ENCODE measurements at regions not wholly inside any gene's neighbourhood (a gene's known extent, or its start where the extent isn't known, plus 50 kb on each side); places are given as distances from the start of the nearest gene placed in this dataset.
"Not testable (repeated sequence)": the region's sequence is repeated elsewhere in the genome, so short reads cannot be mapped to it uniquely, and the experiment has no call there.

GRCh38 chrX:76509775-76510174 lies 82.3 kb downstream of the MAGEE1 start:
- Histone ChIP-seq H3K27ac (no peak overlapping the region), H3K36me3 (ENCODE audit: insufficient read depth, low read length) (no peaks in the 10 kb centered on the region), H3K9me3 (ENCODE audit: low read depth, low read length) (no peaks in the 10 kb centered on the region), H3K9ac (ENCODE audit: insufficient read length) (no peak overlapping the region), H3K4me3 (no peak overlapping the region)
- no peak for TF ChIP-seq FOXP2 (optimal IDR thresholded peaks at IDR 0.05; ENCODE audit: control extremely low read depth, extremely low read length, insufficient read depth)
- TF ChIP-seq EZH2 (IDR thresholded peaks at IDR 0.05): no peak
- no peak for TF ChIP-seq POLR2AphosphoS5 (IDR thresholded peaks at IDR 0.05; ENCODE audit: borderline replicate concordance, low read depth, low read length)
- DNase-seq (ENCODE audit: low read depth, low spot score): no peak

DNA sequence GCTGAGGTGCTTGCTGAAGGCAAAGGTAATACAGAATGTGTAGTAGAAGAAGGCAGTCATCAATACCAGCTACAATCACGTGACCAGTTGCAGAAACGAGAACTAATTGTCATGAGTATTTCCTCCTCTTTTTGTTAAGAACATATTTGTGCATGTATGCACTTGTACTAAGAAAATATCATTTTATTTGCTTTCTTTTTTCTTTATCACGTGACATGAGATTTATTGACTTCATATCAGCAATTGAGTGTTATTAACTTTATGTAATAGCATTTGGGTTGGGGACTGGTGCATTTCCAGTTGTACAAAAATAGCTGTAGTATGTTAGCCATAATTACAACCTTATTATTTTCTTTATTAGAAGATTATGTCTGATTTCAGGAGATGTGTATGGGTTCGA lies 90.0 kb downstream of the MAGEE1 start:
- no peaks in the 10 kb centered on the region for H3K36me3 ChIP-seq (ENCODE audit: insufficient read depth, low read length)
- H3K9ac ChIP-seq (ENCODE audit: insufficient read length): no peak overlapping the region
- TF ChIP-seq POLR2AphosphoS5 (IDR thresholded peaks at IDR 0.05; ENCODE audit: borderline replicate concordance, low read depth, low read length) (no peak), EZH2 (IDR thresholded peaks at IDR 0.05) (no peak), FOXP2 (optimal IDR thresholded peaks at IDR 0.05; ENCODE audit: control extremely low read depth, extremely low read length, insufficient read depth) (no peak)
- no peak overlapping the region for H3K27ac ChIP-seq
- no peak for DNase-seq (ENCODE audit: low read depth, low spot score)
- H3K4me3 ChIP-seq: no peak overlapping the region
- no peaks in the 10 kb centered on the region for H3K9me3 ChIP-seq (ENCODE audit: low read depth, low read length)

DNA sequence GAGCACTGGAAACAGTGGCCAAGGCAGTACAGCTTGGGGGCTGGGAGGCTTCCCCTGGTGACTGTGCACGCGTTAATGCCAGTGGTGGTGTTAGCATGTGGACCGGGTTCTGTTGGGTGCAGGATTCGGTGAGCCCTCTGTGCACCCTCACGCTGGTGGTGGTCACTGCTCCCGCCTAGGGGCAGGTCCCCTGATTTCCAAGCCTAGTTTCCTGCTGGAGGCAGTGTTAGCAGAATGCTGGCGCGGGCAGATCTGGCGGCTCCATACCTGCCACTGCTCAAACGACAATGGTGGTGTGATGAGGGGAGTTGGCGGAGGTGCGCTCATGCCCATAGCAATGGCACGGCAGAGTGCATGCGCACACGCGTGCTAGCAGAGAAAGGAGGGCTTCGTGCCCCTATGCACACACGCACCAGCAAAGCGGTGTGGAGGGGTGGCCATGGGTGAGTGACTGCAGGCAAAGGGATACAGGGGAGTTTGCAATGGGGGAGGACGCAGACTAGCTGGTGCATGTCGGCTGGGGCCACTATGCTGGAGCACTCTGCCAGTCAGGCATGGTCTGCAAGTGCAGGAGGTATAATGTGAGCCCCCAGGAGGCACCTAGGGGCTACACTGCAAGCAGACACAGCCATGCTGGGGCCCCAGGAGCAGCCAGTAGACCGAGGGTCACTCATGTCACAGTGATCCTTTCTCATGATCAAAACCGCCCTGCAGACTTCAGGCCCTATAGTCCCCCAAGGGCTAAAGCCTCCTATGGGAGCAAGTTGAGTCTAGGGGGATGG lies 93.0 kb downstream of the MAGEE1 start:
- no peaks in the 10 kb centered on the region for H3K9me3 ChIP-seq (ENCODE audit: low read depth, low read length)
- no peak for DNase-seq (ENCODE audit: low read depth, low spot score)
- no peak overlapping the region for H3K9ac ChIP-seq (ENCODE audit: insufficient read length)
- H3K4me3 ChIP-seq: no peak overlapping the region
- no peak overlapping the region for H3K27ac ChIP-seq
- H3K36me3 ChIP-seq (ENCODE audit: insufficient read depth, low read length): no peaks in the 10 kb centered on the region
- no peak for TF ChIP-seq EZH2 (IDR thresholded peaks at IDR 0.05)
- no peak for TF ChIP-seq FOXP2 (optimal IDR thresholded peaks at IDR 0.05; ENCODE audit: control extremely low read depth, extremely low read length, insufficient read depth)
- no peak for TF ChIP-seq POLR2AphosphoS5 (IDR thresholded peaks at IDR 0.05; ENCODE audit: borderline replicate concordance, low read depth, low read length)

- H3K9ac ChIP-seq (ENCODE audit: insufficient read length): not testable (repeated sequence)
These were observed 108.2 kb downstream of the MAGEE1 start for GRCh38 chrX:76535675-76536074.

DNA sequence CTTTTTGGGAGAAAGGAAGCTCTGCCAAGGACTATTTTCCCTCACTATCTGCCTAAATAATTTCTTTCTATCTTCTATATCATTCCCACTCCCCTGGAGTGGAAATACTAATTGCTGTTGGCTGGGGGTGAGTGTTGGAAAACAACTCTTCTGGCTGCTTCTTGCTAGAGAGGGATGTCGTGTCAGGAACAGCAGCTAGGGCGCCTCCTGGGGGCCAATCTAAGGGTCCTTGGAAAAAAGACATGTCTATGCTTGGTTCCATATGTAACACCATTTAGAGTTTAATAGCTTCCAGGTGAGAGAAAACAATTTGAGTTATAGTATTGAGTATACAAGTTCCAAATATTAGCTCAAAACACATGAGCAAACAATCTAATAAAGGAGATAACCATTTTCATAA lies 111.3 kb downstream of the MAGEE1 start:
- no peak for DNase-seq (ENCODE audit: low read depth, low spot score)

More at GRCh38 chrX:76535675-76536074, 108.2 kb downstream of the MAGEE1 start:
- H3K9me3 ChIP-seq (ENCODE audit: low read depth, low read length); H3K36me3 ChIP-seq (ENCODE audit: insufficient read depth, low read length); H3K27ac ChIP-seq; DNase-seq (ENCODE audit: low read depth, low spot score); H3K4me3 ChIP-seq: not testable (repeated sequence)

DNA sequence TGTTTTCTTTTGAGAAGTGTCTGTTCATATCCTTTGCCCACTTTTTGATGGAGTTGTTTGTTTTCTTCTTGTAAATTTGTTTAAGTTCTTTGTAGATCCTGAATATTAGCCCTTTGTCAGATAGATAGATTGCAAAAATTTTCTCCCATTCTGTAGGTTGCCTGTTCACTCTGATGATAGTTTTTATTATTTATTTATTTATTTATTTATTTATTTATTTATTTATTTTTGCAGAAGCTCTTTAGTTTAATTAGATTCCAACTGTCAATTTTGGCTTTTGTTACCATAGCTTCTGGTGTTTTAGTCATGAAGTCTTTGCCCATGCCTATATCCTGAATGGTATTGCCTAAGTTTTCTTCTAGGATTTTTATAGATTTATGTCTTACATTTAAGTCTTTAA lies 115.9 kb downstream of the MAGEE1 start:
- H3K4me3 ChIP-seq; H3K9ac ChIP-seq (ENCODE audit: insufficient read length); H3K36me3 ChIP-seq (ENCODE audit: insufficient read depth, low read length); DNase-seq (ENCODE audit: low read depth, low spot score); H3K27ac ChIP-seq; H3K9me3 ChIP-seq (ENCODE audit: low read depth, low read length): not testable (repeated sequence)

More for the DNA sequence above, 111.3 kb downstream of the MAGEE1 start:
- no peak overlapping the region for H3K4me3 ChIP-seq
- no peaks in the 10 kb centered on the region for H3K36me3 ChIP-seq (ENCODE audit: insufficient read depth, low read length)
- H3K27ac ChIP-seq: no peak overlapping the region
- H3K9me3 ChIP-seq (ENCODE audit: low read depth, low read length): no peaks in the 10 kb centered on the region
- TF ChIP-seq EZH2 (IDR thresholded peaks at IDR 0.05): no peak
- no peak for TF ChIP-seq FOXP2 (optimal IDR thresholded peaks at IDR 0.05; ENCODE audit: control extremely low read depth, extremely low read length, insufficient read depth)
- no peak for TF ChIP-seq POLR2AphosphoS5 (IDR thresholded peaks at IDR 0.05; ENCODE audit: borderline replicate concordance, low read depth, low read length)
- H3K9ac ChIP-seq (ENCODE audit: insufficient read length): no peak overlapping the region

- TF ChIP-seq FOXP2 (optimal IDR thresholded peaks at IDR 0.05; ENCODE audit: control extremely low read depth, extremely low read length, insufficient read depth): no peak
- no peak for TF ChIP-seq EZH2 (IDR thresholded peaks at IDR 0.05)
- TF ChIP-seq POLR2AphosphoS5 (IDR thresholded peaks at IDR 0.05; ENCODE audit: borderline replicate concordance, low read depth, low read length): no peak
- H3K27ac ChIP-seq: no peak overlapping the region
- DNase-seq (ENCODE audit: low read depth, low spot score): no peak
These were observed 122.5 kb downstream of the MAGEE1 start for GRCh38 chrX:76550016-76550415.

GRCh38 chrX:76555269-76555668 lies 127.8 kb downstream of the MAGEE1 start:
- Histone ChIP-seq H3K27ac (no peak overlapping the region), H3K4me3 (no peak overlapping the region), H3K9me3 (ENCODE audit: low read depth, low read length) (no peaks in the 10 kb centered on the region), H3K36me3 (ENCODE audit: insufficient read depth, low read length) (no peaks in the 10 kb centered on the region), H3K9ac (ENCODE audit: insufficient read length) (no peak overlapping the region)
- TF ChIP-seq EZH2 (IDR thresholded peaks at IDR 0.05): no peak
- no peak for TF ChIP-seq POLR2AphosphoS5 (IDR thresholded peaks at IDR 0.05; ENCODE audit: borderline replicate concordance, low read depth, low read length)
- no peak for TF ChIP-seq FOXP2 (optimal IDR thresholded peaks at IDR 0.05; ENCODE audit: control extremely low read depth, extremely low read length, insufficient read depth)
- DNase-seq (ENCODE audit: low read depth, low spot score): no peak

More at GRCh38 chrX:76550016-76550415, 122.5 kb downstream of the MAGEE1 start:
- no peaks in the 10 kb centered on the region for H3K36me3 ChIP-seq (ENCODE audit: insufficient read depth, low read length)
- H3K9me3 ChIP-seq (ENCODE audit: low read depth, low read length): no peaks in the 10 kb centered on the region
- no peak overlapping the region for H3K9ac ChIP-seq (ENCODE audit: insufficient read length)
- H3K4me3 ChIP-seq: no peak overlapping the region

- Histone ChIP-seq H3K9ac (ENCODE audit: insufficient read length) (no peak overlapping the region), H3K4me3 (no peak overlapping the region), H3K36me3 (ENCODE audit: insufficient read depth, low read length) (no peaks in the 10 kb centered on the region), H3K27ac (no peak overlapping the region), H3K9me3 (ENCODE audit: low read depth, low read length) (no peaks in the 10 kb centered on the region)
- TF ChIP-seq POLR2AphosphoS5 (IDR thresholded peaks at IDR 0.05; ENCODE audit: borderline replicate concordance, low read depth, low read length) (no peak), EZH2 (IDR thresholded peaks at IDR 0.05) (no peak), FOXP2 (optimal IDR thresholded peaks at IDR 0.05; ENCODE audit: control extremely low read depth, extremely low read length, insufficient read depth) (no peak)
- DNase-seq (ENCODE audit: low read depth, low spot score): peak; percentile 72
These were observed 128.3 kb downstream of the MAGEE1 start for GRCh38 chrX:76555816-76556215.

DNA sequence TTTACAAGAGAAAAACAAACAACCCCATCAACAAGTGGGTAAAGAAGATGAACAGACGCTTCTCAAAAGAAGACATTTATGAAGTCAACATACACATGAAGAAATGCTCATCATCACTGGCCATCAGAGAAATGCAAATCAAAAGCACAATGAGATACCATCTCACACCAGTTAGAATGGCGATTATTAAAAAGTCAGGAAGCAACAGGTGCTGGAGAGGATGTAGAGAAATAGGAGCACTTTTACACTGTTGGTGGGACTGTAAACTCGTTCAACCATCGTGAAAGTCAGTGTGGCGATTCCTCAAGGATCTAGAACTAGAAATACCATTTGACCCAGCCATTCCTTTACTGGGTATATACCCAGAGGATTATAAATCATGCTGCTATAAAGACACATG lies 137.3 kb downstream of the MAGEE1 start:
- H3K9ac ChIP-seq (ENCODE audit: insufficient read length); H3K27ac ChIP-seq; H3K4me3 ChIP-seq; DNase-seq (ENCODE audit: low read depth, low spot score); H3K9me3 ChIP-seq (ENCODE audit: low read depth, low read length); H3K36me3 ChIP-seq (ENCODE audit: insufficient read depth, low read length): not testable (repeated sequence)

Data from SK-N-MC (cell line).